H9 (cell line): ENCODE measurements at regions not wholly inside any gene's neighbourhood (a gene's known extent, or its start where the extent isn't known, plus 50 kb on each side); places are given as distances from the start of the nearest gene placed in this dataset.

ENCODE experiments used
- DNase-seq: peaks from one replicate; pipeline ENCODE4 v3.0.0-alpha.2; 2017
- H2AFZ ChIP-seq: one replicate; pipeline ENCODE4 v1.6.1; 2013; ENCODE audit warnings: mild to moderate bottlenecking, low read length, control low read depth, moderate library complexity
- H2AK5ac ChIP-seq: 2 replicates; pipeline ENCODE4 v1.6.1; 2013; ENCODE audit warnings: low read length, control low read depth, mixed read lengths; ENCODE audit not compliant: insufficient read length
- H2BK120ac ChIP-seq: one replicate; pipeline ENCODE4 v1.6.1; 2013; ENCODE audit warnings: low read depth, mild to moderate bottlenecking, low read length, control low read depth, inconsistent platforms; ENCODE audit not compliant: poor library complexity, severe bottlenecking
- H2BK12ac ChIP-seq: 2 replicates; pipeline ENCODE4 v1.6.1; 2013; ENCODE audit warnings: low read length, control low read depth, mixed read lengths, low read depth; ENCODE audit not compliant: insufficient read length
- H2BK15ac ChIP-seq: 2 replicates; pipeline ENCODE4 v1.6.1; 2013; ENCODE audit warnings: low read depth, low read length, control low read depth
- H2BK20ac ChIP-seq: one replicate; pipeline ENCODE4 v1.6.1; 2013; ENCODE audit warnings: low read depth, mild to moderate bottlenecking, low read length, control low read depth, inconsistent platforms; ENCODE audit not compliant: poor library complexity, severe bottlenecking
- H2BK5ac ChIP-seq: 2 replicates; pipeline ENCODE4 v1.6.1; 2013; ENCODE audit warnings: low read length, control low read depth, mixed read lengths; ENCODE audit not compliant: insufficient read length
- H3K14ac ChIP-seq: 2 replicates; pipeline ENCODE4 v1.6.1; 2013; ENCODE audit warnings: low read length, control low read depth; ENCODE audit not compliant: insufficient read depth
- H3K18ac ChIP-seq: 2 replicates; pipeline ENCODE4 v1.6.1; 2013; ENCODE audit warnings: low read depth, mild to moderate bottlenecking, mixed read lengths, low read length, control low read depth; ENCODE audit not compliant: insufficient read length
- H3K23ac ChIP-seq: 2 replicates; pipeline ENCODE4 v1.6.1; 2013; ENCODE audit warnings: low read length, control low read depth, mixed read lengths, low read depth; ENCODE audit not compliant: insufficient read length
- H3K23me2 ChIP-seq: 2 replicates; pipeline ENCODE4 v1.6.1; 2013; ENCODE audit warnings: low read depth, mild to moderate bottlenecking, mixed read lengths, low read length, control low read depth; ENCODE audit not compliant: insufficient read length, poor library complexity, severe bottlenecking
- H3K27ac ChIP-seq: 2 replicates; pipeline ENCODE4 v1.5.1; 2013; ENCODE audit warnings: low read length, control low read depth, mixed read lengths, low read depth; ENCODE audit not compliant: insufficient read length
- H3K27me3 ChIP-seq: 2 replicates; pipeline ENCODE4 v1.6.1; 2013; ENCODE audit warnings: low read length, control low read depth, inconsistent platforms; ENCODE audit not compliant: insufficient read depth
- H3K4ac ChIP-seq: 2 replicates; pipeline ENCODE4 v1.6.1; 2013; ENCODE audit warnings: low read depth, mild to moderate bottlenecking, control low read depth, inconsistent platforms, low read length, moderate library complexity
- H3K4me1 ChIP-seq: 2 replicates; pipeline ENCODE4 v1.6.1; 2013; ENCODE audit warnings: low read length, control low read depth, inconsistent platforms; ENCODE audit not compliant: insufficient read depth
- H3K4me2 ChIP-seq: 2 replicates; pipeline ENCODE4 v1.6.1; 2013; ENCODE audit warnings: low read length, control low read depth, mixed read lengths; ENCODE audit not compliant: insufficient read length, insufficient read depth
- H3K56ac ChIP-seq: 2 replicates; pipeline ENCODE4 v1.6.1; 2013; ENCODE audit warnings: low read depth, mild to moderate bottlenecking, mixed read lengths, low read length, control low read depth; ENCODE audit not compliant: insufficient read length
- H3K79me1 ChIP-seq: 2 replicates; pipeline ENCODE4 v1.6.1; 2013; ENCODE audit warnings: low read depth, mild to moderate bottlenecking, moderate library complexity, low read length, control low read depth, inconsistent platforms; ENCODE audit not compliant: insufficient read depth, poor library complexity, severe bottlenecking
- H3K79me2 ChIP-seq: 2 replicates; pipeline ENCODE4 v1.6.1; 2013; ENCODE audit warnings: low read length, control low read depth, inconsistent platforms; ENCODE audit not compliant: insufficient read depth
- H3K9ac ChIP-seq: 2 replicates; pipeline ENCODE4 v1.6.1; 2013; ENCODE audit warnings: low read length, control low read depth, mixed read lengths; ENCODE audit not compliant: insufficient read length; ENCODE audit errors: extremely low read depth
- H3K9me3 ChIP-seq: one replicate; pipeline ENCODE4 v1.6.1; 2013; ENCODE audit warnings: low read depth, low read length, inconsistent platforms; ENCODE audit not compliant: control insufficient read depth
- H3T11ph ChIP-seq: one replicate; pipeline ENCODE4 v1.6.1; 2013; ENCODE audit warnings: mild to moderate bottlenecking, low read length, control low read depth, inconsistent platforms
- H4K20me1 ChIP-seq: one replicate; pipeline ENCODE4 v1.6.1; 2013; ENCODE audit not compliant: control insufficient read depth, insufficient read length, insufficient read depth
- H4K5ac ChIP-seq: 2 replicates; pipeline ENCODE4 v1.6.1; 2013; ENCODE audit warnings: low read depth, mild to moderate bottlenecking, mixed read lengths, low read length, control low read depth; ENCODE audit not compliant: insufficient read length
- H4K8ac ChIP-seq: replicated peaks from 2 replicates; pipeline ENCODE4 v1.6.1; 2013; ENCODE audit warnings: low read length, control low read depth, mixed read lengths, low read depth; ENCODE audit not compliant: insufficient read length
- H4K91ac ChIP-seq: 2 replicates; pipeline ENCODE4 v1.6.1; 2013; ENCODE audit warnings: low read depth, mild to moderate bottlenecking, moderate library complexity, mixed read lengths, low read length, control low read depth; ENCODE audit not compliant: insufficient read length
- H3K27ac Mint-ChIP-seq, 3 experiments: 2 replicates in 2 of 3; 3 replicates in 1 of 3; pipeline ENCODE4 v1.8.0; 2020 to 2021; ENCODE audit warnings: mixed read lengths in 3 of 3, mild to moderate bottlenecking in 1 of 3, moderate library complexity in 1 of 3
- H3K27me3 Mint-ChIP-seq: 2 replicates; pipeline ENCODE4 v1.8.0; 2021; ENCODE audit warnings: low read depth, mild to moderate bottlenecking, moderate library complexity, mixed read lengths
- H3K36me3 Mint-ChIP-seq, 3 experiments: 2 replicates in 2 of 3; 3 replicates in 1 of 3; pipeline ENCODE4 v1.8.0; 2020 to 2021; ENCODE audit warnings: low read depth in 3 of 3, mixed read lengths in 3 of 3; ENCODE audit not compliant: insufficient read depth in 1 of 3
- H3K4me1 Mint-ChIP-seq, 2 experiments: 2 replicates each; pipeline ENCODE4 v1.8.0; 2020; ENCODE audit warnings: mixed read lengths in 2 of 2
- H3K4me3 Mint-ChIP-seq, 2 experiments: 2 replicates in 1 of 2; 3 replicates in 1 of 2; pipeline ENCODE4 v1.8.0; 2020 to 2021; ENCODE audit warnings: mild to moderate bottlenecking in 2 of 2, mixed read lengths in 2 of 2, moderate library complexity in 1 of 2
- H3K9me3 Mint-ChIP-seq, 2 experiments: 2 replicates in 1 of 2; 3 replicates in 1 of 2; pipeline ENCODE4 v1.8.0; 2020; ENCODE audit warnings: mild to moderate bottlenecking in 2 of 2, mixed read lengths in 2 of 2, moderate library complexity in 1 of 2
- CTCF ChIP-seq: fragments of 200-600 bp; sonication (generic); conservative IDR thresholded peaks from 3 replicates; pipeline ENCODE4 v1.8.0; 2021; ENCODE audit warnings: antibody characterized with exemption, mild to moderate bottlenecking
- WGBS: extraction: QIAGEN DNeasy Blood & Tissue Kit; methylation state at CpG from one replicate; pipeline ENCODE4 v1.1.7; 2013; ENCODE audit warnings: missing lambda C conversion rate, low lambda C conversion rate, mixed read lengths; ENCODE audit not compliant: insufficient read length; ENCODE audit errors: extremely low coverage; 5-methylcytosine and 5-hydroxymethylcytosine counted together

- Histone ChIP-seq H3K14ac (no peak overlapping the region), H3K27ac (no peak overlapping the region), H2BK120ac (no peak overlapping the region), H3K9me3 (no peaks in the 10 kb centered on the region), H4K8ac (no peak overlapping the region), H3K23ac (no peak overlapping the region), H4K20me1 (no peaks in the 10 kb centered on the region), H2BK15ac (no peak overlapping the region), H3K79me2 (no peaks in the 10 kb centered on the region), H3K9ac (no peak overlapping the region), H3K79me1 (no peaks in the 10 kb centered on the region), H2BK20ac (no peak overlapping the region), H3K23me2 (no peaks in the 10 kb centered on the region), H3K56ac (no peak overlapping the region), H3T11ph (no peak overlapping the region), H4K91ac (no peak overlapping the region), H2AFZ (no peak overlapping the region), H2BK5ac (no peak overlapping the region), H3K4me1 (no peaks in the 10 kb centered on the region), H3K18ac (no peak overlapping the region), H3K27me3 (no peaks in the 10 kb centered on the region; the same call in 1 of the 2 replicates), H3K4ac (no peak overlapping the region), H2AK5ac (no peak overlapping the region), H4K5ac (no peak overlapping the region), H3K4me2 (no peak overlapping the region), H2BK12ac (no peak overlapping the region)
- no peak for DNase-seq
- TF ChIP-seq CTCF: no peak
- H3K4me3 Mint-ChIP-seq: no peak overlapping the region
- WGBS: no CpG with 5 or more reads among the region's 5 CpGs
- peaks cover 0 to 7% of the 10 kb centered on the region in 2 experiments; a peak in 3 of 4 replicates for H3K4me1 Mint-ChIP-seq
- H3K36me3 Mint-ChIP-seq: peaks cover 0 to 7% (median 0%) of the 10 kb centered on the region in 3 experiments; a peak in 1 of 7 replicates
- H3K27ac Mint-ChIP-seq: peak overlapping the region in 1 of 3 experiments; percentile 44; a peak in 2 of 7 replicates
- peaks cover 1% of the 10 kb centered on the region; the same call in 1 of the 2 replicates for H3K27me3 Mint-ChIP-seq
- peaks cover 2 to 3% of the 10 kb centered on the region in 2 experiments; a peak in 3 of 5 replicates for H3K9me3 Mint-ChIP-seq
Observed at GRCh38 chr10:121362026-121362425, 236.2 kb downstream of the FGFR2 start.
